ENCODE measurements at regions not wholly inside any gene's neighbourhood (a gene's known extent, or its start where the extent isn't known, plus 50 kb on each side); places are given as distances from the start of the nearest gene placed in this dataset.

GRCh38 chr5:100108883-100109282, 426.3 kb upstream of the FAM174A start:
- TF ChIP-seq POLR2A (IDR thresholded peaks at IDR 0.05) (no peak), CTCF (IDR thresholded peaks at IDR 0.05) (no peak)
